GM21786 (cell line): ENCODE measurements at regions not wholly inside any gene's neighbourhood (a gene's known extent, or its start where the extent isn't known, plus 50 kb on each side); places are given as distances from the start of the nearest gene placed in this dataset.

Experiments used
- ATAC-seq: cut with Tn5 transposase; IDR thresholded peaks from one replicate; pipeline ENCODE4 v1.9.1; 2021; ENCODE audit not compliant: unreplicated experiment

DNA sequence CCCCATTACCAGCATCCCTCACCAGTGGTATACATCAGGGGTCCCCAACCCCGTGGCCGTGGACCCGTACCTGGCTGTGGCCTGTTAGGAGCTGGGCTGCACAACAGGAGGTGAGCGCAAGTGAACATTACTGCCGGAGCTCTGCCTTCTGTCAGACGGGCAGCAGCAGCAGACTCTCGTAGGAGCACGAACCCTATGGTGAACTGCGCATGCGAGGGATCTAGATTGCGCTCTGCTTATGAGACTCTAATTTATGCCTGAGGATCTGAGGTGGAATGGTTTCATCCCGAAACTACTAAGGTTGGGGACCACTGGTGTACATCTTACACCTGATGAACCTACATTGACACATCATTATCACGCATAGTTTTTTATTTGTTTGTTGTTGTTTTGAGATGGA, 52.8 kb upstream of the DHX15 start:
- no peak for ATAC-seq

DNA sequence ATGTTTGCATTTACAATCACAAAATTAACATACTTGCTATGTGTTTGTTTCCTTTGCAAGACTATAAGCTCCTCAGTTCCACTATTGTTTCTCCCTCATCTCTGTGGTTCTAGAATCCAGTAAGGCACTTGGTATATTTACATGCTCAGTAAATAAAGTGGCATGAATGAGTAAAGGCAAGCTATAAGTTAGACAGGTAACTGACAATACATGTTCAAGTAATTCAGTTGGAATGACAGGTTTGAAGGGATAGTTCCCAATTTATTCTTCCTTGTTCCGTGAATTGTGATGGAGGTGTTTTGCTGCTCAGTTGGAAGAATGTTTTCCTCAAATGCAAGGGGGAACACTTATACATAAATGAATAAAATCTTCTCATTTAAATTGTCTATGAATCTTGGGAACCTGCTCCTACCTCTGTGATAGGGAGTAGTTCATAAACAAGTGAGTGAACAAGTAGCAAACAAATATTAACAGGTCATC, 54.1 kb upstream of the DHX15 start:
- no peak for ATAC-seq

DNA sequence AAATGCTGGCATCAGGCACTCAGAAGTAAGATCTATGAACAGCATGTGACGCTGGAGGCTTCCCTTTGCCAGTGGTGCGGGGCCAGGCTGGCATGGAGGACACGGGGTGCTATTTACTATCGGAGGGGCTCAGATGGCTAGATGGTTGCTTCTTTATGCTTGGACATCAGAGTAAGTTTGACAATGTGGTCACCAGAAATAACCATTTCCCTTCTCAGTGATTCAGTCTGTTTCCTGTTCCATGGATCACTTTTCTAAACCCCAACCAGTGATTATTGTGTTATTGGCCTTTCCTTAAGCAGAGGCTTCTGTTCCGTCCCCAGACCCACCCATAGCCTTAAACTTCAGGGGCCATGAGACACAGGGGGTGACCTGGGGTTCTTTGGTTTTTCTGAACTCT, 55.4 kb upstream of the DHX15 start:
- no peak for ATAC-seq

DNA sequence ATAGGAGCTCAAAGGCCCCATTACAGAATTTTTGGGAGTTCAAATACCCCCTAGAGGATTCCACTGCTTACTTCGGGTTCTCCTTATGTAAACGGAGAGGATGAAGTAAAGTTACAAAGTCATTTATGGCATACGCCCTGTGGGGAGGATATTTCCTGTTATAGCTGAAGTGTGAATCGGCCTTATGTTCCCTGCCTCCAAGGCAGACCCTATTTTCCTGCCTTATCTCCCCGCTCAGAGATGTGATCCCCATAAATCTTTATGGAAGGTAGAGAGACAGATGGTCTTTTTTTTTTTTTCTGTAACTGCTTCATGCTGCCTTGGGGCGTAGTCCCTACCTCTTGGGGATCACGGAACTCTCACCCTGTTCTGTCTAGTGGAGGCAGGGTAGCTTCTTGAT, 56.0 kb upstream of the DHX15 start:
- no peak for ATAC-seq

DNA sequence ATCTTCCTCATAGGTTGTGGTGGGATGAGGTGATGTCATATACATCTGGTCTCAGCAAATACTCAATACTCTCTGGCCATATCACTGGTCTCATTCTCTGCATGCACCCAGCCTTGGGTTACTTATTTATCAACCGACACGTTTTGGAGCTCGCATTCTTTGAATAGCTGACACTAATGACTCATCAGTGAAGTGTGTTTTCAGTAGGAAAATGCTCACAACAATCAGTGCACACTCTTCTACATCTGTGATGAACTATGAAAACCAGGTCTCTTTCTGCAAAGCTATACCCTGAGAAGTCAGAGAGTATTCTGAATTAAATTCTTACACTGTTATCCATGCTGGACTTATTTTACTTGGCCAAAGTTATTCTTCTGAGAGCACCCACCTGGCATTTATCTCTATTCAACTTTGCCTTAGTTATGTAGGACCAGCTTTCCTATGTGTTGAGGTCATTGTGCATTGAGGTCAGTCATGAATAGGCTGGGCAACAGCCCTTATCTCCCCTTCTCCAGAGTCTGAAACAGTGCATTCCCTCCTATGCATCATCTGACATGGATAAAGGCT, 58.7 kb upstream of the DHX15 start:
- ATAC-seq = no peak

DNA sequence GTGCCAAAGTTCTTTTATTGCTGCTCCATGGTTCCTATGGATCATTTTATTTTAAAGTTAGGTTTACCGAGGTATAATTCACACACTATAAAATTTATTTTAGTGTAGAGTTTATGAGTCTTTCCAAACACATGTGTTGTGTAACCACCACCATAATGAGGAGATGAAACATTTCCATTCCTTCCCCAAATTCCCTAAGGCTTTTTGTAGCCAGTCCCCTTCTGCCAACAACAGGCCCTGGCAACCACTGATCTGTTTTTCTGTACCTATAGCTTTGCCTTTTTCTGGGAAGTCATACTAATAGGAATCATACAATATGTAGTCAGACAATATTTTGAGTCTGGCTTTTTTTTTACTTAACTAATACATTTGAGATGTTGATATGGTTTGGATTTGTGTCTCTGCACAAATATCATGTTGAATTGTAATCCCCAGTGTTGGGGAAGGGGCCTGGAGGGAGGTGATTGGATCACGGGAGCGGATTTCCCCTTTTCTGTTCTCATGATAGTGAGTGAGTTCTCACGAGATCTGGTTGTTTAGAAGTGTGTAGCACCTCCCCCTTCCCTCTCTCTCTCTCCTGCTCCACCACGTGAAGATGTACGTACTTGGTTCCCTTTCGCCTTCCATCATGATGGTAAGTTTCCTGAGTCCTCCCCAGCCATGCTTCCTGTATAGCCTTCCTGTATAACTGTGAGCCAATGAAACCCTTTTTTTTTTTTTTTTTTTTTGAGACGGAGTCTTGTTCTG, 59.6 kb upstream of the DHX15 start:
- ATAC-seq = no peak

DNA sequence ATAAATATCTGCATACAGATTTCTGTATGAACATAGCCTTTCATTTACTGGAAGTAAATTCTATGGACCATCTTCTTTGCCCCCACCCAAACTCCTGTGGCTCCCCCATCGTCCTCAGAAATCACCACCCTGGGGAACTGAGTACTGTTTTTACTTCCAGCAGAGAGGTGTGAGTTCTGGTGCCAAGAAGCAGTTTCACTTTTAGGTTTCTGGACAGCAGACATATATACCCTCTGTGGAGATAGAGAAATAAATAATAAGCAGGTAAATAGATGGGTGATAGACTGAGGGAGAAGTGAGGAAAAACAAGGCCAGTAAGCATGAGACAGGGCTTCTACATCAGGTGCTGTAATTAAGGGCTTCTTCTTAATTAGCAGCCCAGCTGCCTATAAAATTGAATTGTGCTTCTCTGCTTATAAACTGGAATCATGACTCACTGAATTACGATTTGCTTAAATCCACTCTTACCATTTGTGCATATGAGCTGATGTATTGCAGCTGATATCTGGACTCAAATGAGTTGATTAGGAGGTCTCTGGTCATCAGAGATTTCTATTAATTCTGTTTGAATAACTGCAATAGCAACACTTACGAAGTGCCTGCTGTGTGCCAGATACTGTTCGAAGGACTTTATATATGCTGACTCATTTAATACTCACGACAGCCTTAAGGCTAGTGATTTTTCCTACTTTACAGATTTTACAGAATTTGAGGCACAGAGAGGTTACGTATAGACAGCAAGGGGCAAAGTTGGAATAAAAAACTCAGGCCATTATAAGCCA, 60.8 kb upstream of the DHX15 start:
- ATAC-seq = no peak

DNA sequence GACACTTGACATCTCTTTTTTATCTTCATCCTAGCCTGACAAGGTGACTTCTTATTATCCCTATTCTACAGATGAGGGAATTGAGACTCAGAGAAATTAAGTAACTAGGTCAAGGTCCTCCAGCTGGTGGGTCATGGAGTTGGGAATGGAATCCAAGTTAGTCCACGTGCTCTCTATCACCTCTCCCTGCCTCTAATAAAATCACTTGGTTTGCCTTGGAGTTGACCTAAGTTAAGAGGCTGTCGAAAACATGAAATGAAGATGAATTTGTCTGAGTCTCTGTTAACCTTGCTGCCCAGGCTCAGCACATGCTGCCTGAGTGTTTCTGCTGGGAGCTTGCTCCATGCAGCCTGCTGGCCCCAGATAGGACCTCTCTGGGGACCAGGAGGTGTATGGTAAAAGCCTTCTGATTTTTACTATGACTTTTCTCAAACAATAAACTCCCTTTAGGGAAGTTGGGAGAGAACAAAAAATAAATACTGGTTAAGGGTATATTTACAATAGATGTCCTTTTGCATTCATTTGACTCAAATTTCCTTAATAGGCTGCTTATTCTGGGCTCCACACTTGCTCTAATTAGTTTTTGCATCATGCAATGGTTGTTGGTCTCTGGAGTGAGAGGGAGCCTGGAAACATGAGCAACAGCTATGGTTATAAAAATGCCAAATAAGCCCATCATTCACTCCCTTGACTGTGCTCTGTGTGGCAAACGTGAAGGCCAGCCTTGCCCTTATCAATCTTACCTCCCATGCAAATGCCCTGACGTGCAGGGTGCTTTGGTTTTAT, 61.6 kb upstream of the DHX15 start:
- no peak for ATAC-seq

DNA sequence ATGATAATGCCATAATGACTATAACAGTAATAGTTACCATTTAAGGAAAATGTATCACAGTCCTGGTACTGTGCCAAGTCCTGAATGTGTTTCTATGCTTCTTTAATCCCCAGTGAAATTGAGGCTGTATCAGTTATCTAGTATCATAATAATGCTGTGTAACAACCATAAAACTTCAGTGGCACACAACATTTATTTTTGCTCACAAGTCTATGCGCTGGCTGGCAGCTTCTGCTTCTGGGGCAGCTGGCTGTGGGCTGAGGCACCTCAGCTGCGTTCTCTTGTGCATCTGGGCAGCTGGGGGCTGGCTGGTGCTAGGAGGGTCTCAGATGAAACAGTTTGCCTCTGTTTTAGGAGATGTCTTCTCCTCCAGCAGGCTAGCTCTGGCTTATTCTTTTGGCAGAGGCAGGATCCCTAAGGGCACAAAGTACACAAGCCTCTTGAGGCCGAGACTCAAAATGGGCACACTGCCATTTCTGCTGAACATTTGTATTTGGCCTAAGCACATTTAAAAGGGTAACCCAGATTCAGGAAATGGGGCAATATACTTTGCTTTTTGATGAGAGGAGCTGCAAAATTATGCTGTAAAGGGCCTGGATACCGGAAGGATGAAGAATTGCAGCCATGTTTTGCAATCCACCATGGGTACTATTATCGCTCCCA, 62.6 kb upstream of the DHX15 start:
- no peak for ATAC-seq

DNA sequence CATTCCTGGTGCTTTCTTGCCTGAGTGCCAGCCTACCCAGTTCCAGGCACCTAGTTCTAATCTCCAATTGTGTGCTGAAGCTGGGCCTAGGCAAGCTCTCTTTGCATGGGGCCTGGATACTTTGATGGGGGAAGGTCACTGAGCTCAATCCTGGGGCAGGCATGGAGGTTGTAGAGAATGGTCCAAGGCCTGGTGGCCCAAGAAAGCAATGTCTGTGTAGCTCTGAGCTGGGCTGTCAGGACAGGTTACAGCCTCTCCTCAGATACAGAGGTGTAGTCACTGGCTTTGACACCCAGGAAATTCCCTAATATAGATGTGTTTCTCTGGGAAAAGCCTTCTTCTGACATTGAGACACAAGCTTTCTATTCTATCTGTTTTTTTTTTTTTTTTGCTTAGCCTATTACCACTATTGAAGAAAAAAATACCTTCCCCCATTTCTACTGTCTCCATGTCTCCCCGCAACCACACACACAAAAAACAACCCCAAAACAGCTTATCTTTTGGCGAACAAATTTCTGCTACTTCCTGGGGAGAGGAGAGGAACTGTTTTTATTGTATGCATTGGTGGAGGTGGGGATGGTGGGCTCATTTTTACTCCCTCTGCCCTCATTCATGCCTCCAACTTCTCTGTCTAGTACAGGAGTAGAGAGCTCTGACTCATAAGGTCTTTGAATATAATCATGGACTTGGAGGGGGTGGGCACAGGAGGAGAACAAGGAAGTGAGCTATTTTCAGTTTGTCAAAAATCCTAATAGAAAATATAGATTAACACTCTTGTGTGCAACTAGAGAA, 66.7 kb upstream of the DHX15 start:
- ATAC-seq = no peak

DNA sequence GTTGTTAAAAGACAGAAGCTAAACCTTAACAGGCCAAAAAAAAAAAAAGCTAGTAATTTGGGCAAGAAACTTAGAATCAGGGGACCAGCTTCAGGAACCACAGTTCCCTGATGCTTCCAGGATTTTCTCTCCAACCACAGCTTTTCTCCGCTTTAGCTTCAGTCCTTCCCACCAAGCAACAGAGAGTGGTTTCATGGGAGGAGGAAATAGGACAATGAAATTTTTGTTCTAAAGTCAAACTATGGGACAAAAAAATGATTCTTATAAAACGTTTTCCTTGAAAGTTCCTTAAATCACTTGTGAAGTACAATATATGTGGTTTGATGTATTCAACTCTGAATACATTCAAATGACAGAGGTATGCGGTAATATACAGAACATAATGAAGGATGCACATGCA, 71.0 kb upstream of the DHX15 start:
- ATAC-seq = no peak

DNA sequence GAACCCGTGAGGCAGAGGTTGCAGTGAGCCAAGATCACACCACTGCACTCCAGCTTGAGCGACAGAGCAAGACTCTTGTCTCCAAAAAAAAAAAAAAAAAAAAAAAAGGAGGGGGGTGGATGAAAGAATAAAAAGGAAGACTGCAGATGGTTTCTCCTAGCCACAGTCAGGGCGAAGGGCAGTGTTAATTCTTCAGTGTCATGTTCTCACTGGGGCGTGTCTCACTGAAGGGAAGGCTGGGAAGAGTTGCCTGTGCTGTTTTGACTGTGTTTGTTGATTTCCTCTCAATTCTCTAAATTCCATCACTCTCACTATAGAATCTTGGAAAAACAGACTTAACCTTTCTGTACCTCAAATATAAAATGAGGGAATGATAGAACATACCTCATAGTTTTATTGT, 71.6 kb upstream of the DHX15 start:
- no peak for ATAC-seq

DNA sequence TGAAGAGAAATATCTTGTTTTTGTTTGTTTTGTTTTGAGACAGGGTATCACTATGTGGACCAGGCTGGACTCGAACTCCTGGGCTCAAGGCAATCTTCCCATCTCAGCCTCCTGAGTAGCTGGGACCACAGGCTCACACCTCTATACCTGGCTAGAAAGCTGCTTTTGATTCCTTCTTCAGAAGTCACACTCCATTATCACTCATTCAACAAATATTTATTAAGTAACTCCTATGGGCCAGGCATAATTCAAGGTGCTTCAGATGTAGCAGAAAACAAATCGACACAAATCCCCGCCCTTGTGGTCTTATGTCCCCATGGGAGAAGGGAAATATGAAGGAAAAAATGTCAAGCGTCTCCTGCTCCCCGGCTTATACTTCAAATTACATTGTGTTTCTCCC, 72.6 kb upstream of the DHX15 start:
- no peak for ATAC-seq

DNA sequence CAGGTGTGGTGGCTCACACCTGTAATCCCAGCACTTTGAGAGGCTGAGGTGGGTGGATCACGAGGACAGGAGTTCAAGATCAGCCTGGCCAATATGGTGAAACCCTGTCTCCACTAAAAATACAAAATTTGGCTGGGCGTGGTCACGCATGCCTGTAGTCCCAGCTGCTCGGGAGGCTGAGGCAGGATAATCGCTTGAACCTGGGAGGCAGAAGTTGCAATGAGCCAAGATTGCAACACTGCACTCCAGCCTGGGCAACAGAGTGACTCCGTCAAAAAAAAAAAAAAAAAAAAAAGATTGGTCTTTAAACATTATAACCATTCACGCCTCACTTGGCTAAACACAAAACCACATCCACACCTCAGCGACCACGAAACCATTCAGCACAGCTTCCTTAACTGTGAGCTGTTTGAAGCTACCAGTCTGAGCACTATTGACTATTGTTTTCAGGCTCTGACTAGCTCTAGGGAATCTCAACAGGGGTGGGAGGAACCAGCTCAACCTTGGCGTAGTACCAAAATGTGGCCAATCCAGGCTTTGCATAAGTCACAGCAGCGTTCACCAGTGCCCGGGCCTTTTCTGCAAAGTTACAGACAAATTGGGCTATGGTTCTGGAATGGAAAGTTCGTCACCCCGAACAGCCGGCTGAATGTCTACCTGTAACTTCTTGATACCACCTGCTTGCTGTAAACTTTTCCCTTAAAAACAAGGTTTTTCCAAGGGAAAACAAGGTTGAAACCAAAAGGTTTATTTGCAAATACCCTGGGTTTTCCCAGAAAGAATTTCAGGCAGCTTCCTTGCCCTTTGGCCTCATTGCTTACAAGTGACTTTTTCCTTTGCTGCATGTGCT, 73.6 kb upstream of the DHX15 start:
- ATAC-seq = peak; percentile 93

DNA sequence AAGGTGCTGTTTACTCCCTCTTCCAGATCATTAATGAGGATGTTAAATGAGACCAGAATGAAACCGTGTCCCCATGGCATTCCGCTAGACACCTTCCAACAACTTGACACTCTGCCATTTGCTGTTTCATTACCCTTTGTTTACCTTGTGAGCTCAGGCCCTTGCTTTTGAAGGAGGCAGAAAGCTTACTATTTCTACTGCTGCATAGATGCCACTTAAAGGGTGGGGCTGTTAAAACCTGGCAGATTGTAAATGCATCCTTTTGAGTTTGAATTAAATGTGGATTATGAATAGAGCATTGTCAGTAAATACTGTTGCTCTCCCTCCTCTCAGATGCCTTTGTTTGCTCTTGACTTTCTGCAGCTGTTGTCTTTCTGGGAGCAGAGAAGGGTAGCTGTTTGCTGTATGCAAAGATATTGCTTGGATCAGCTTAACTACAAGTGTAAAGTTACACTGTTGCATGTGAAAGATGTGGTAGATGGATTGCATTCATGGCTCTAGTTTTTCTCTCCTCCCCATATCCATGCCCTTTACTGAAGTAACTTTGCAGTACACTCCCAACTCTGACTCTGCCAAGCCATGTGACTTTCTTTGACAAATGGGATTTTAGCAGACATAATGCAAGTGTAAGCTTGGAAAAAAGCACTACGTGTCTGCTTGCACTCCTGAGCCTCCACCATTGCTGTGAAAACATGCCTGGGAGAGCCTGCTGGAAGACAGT, 75.0 kb upstream of the DHX15 start:
- no peak for ATAC-seq

DNA sequence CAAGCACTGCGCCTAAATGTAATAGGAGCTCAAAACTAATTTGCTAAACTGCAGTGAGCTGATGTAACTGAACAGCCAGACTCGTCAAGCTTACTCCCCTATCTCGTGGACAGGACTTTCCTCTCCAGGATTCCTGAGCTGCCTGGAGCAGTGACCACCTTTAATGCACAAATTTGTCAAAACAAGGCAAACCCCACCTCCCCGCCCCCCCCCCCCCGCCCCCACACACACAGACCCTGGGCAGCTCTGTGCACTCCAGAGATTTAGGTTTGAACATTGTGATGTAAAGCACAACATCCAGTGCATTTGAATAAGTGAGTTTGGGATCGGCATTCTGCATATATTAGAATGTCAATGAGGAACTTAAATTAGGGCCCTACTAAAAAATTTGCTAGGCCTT, 77.7 kb upstream of the DHX15 start:
- ATAC-seq = no peak

DNA sequence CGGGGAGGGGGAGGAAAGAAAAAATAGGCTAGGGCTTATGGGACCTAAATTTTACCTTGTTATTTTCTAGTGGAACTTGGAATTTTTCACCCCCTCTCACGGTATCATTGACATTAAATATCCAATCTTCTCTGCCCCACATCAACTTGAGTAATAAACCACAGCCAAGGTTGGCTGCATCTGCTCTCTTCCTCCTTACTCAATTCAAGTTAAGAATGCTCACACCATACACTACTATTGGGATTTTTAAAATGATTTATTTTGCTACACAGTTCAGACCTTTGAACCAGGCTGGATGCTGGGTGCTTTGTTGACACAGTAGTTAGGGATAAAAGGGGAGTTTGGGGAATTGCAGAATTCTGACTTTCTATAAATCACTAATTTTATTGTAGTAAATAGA, 78.2 kb upstream of the DHX15 start:
- no peak for ATAC-seq

DNA sequence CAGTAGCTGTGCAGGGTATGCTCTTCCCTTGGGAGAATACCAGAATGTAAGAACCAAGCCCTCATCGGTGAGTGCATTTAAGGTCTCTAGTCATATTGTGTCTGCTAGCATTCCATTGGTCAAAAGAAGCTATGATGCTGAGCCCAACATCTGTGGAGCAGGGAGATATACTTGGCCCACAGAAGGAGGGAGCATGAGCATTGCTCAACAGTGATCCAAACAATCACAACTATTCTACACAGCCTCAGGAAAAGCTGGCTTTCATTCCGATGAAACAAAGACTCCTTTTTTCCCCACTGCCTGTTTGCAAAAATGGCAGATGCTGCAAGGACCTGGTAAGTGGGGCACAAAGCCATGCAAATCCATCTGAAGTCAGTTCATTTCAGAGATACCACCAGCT, 80.6 kb upstream of the DHX15 start:
- no peak for ATAC-seq

DNA sequence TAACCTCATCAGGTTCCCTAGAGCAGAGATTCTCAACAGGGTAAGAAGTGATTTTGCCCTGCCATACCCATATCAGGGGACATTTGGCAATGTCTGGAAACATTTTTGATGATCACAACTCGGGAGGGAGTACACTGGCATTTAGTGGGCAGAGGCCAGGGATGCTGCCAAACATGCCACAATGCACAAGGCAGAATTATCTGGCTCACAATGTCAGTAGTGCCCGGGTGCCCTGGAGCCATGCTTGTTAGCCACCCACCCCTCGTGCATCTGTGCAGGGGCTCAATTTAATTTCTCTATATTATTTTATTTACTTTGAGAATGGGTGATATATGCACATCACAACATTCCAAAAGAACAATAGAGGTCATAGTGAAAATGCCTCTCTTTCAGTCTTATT, 82.0 kb upstream of the DHX15 start:
- no peak for ATAC-seq
